Osteocyte (in vitro differentiated cells): ENCODE measurements at regions not wholly inside any gene's neighbourhood (a gene's known extent, or its start where the extent isn't known, plus 50 kb on each side); places are given as distances from the start of the nearest gene placed in this dataset.

Experiments used
- DNase-seq: peaks from one replicate; pipeline ENCODE4 v3.0.0; 2021; ENCODE audit warnings: mixed read lengths; ENCODE audit not compliant: unreplicated experiment; ENCODE audit errors: extremely low spot score
- H3K27ac Mint-ChIP-seq: one replicate; pipeline ENCODE4 v1.8.0; 2021; ENCODE audit warnings: mild to moderate bottlenecking, mixed read lengths; ENCODE audit not compliant: unreplicated experiment
- H3K27me3 Mint-ChIP-seq: one replicate; pipeline ENCODE4 v1.8.0; 2021; ENCODE audit warnings: mixed read lengths; ENCODE audit not compliant: unreplicated experiment
- H3K36me3 Mint-ChIP-seq: one replicate; pipeline ENCODE4 v1.8.0; 2021; ENCODE audit warnings: mixed read lengths; ENCODE audit not compliant: unreplicated experiment
- H3K4me1 Mint-ChIP-seq: one replicate; pipeline ENCODE4 v1.8.0; 2021; ENCODE audit warnings: mixed read lengths; ENCODE audit not compliant: unreplicated experiment
- H3K4me3 Mint-ChIP-seq: one replicate; pipeline ENCODE4 v1.8.0; 2021; ENCODE audit warnings: mild to moderate bottlenecking, moderate library complexity, mixed read lengths; ENCODE audit not compliant: unreplicated experiment
- H3K9me3 Mint-ChIP-seq: one replicate; pipeline ENCODE4 v1.8.0; 2021; ENCODE audit warnings: mixed read lengths; ENCODE audit not compliant: unreplicated experiment
- CTCF ChIP-seq: fragments of 200-600 bp; sonication (generic); IDR thresholded peaks from 2 replicates; pipeline ENCODE4 v1.5.0; 2021; ENCODE audit warnings: antibody characterized with exemption, mild to moderate bottlenecking, moderate library complexity

- Mint-ChIP-seq H3K4me3 (no peak overlapping the region), H3K9me3 (no peaks in the 10 kb centered on the region), H3K27ac (no peak overlapping the region), H3K36me3 (no peaks in the 10 kb centered on the region), H3K4me1 (peaks cover 8% of the 10 kb centered on the region), H3K27me3 (peaks cover 3% of the 10 kb centered on the region)
- DNase-seq = no peak
- no peak for TF ChIP-seq CTCF
These were observed 94.8 kb upstream of the OPRM1 start for GRCh38 chr6:153944201-153944600.

GRCh38 chr6:153942361-153942760, 96.7 kb upstream of the OPRM1 start:
- no peak for TF ChIP-seq CTCF
- Mint-ChIP-seq H3K4me3 (no peak overlapping the region), H3K27ac (no peak overlapping the region), H3K36me3 (no peaks in the 10 kb centered on the region), H3K4me1 (peaks cover 2% of the 10 kb centered on the region), H3K27me3 (peaks cover 9% of the 10 kb centered on the region), H3K9me3 (no peaks in the 10 kb centered on the region)
- no peak for DNase-seq

GRCh38 chr6:153941768-153942167, 97.3 kb upstream of the OPRM1 start:
- Mint-ChIP-seq H3K36me3 (no peaks in the 10 kb centered on the region), H3K9me3 (no peaks in the 10 kb centered on the region), H3K4me3 (no peak overlapping the region), H3K4me1 (no peaks in the 10 kb centered on the region), H3K27ac (no peak overlapping the region), H3K27me3 (peaks cover 14% of the 10 kb centered on the region)
- TF ChIP-seq CTCF = no peak
- DNase-seq = no peak

GRCh38 chr6:153938876-153939275, 100.2 kb upstream of the OPRM1 start:
- Mint-ChIP-seq H3K4me3 (no peak overlapping the region), H3K27me3 (peaks cover 11% of the 10 kb centered on the region), H3K9me3 (no peaks in the 10 kb centered on the region), H3K36me3 (no peaks in the 10 kb centered on the region), H3K4me1 (no peaks in the 10 kb centered on the region), H3K27ac (no peak overlapping the region)
- no peak for TF ChIP-seq CTCF
- no peak for DNase-seq

GRCh38 chr6:153931431-153931830, 107.6 kb upstream of the OPRM1 start:
- no peaks in the 10 kb centered on the region for H3K36me3 Mint-ChIP-seq
- H3K4me1 Mint-ChIP-seq = no peaks in the 10 kb centered on the region
- DNase-seq = no peak
- no peak overlapping the region for H3K4me3 Mint-ChIP-seq
- H3K27ac Mint-ChIP-seq = no peak overlapping the region
- TF ChIP-seq CTCF = no peak
- H3K27me3 Mint-ChIP-seq = no peaks in the 10 kb centered on the region
- H3K9me3 Mint-ChIP-seq = no peaks in the 10 kb centered on the region
